Fibroblast of the aortic adventitia (primary cell): ENCODE measurements at regions not wholly inside any gene's neighbourhood (a gene's known extent, or its start where the extent isn't known, plus 50 kb on each side); places are given as distances from the start of the nearest gene placed in this dataset.
A peak's percentile ranks its signal among the peaks of the same experiment; 100 is the strongest.

Experiments
- DNase-seq: peaks from one replicate; pipeline ENCODE4 v3.0.0-alpha.2; 2010; ENCODE audit warnings: low read depth
- H3K4me3 ChIP-seq: 2 replicates; pipeline ENCODE4 v1.5.1; 2011; ENCODE audit warnings: low read depth, mild to moderate bottlenecking, control low read depth, low read length, moderate library complexity
- TF ChIP-seq, protein P1 (sequence below): IDR thresholded peaks from 2 replicates; pipeline ENCODE4 v1.5.1; 2011; ENCODE audit warnings: mild to moderate bottlenecking, low read length, control low read depth, inconsistent platforms; ENCODE audit not compliant: insufficient read depth

GRCh38 chr3:70763894-70764293 is 451.5 kb upstream of the MDFIC2 start:
- TF ChIP-seq, protein P1, sequence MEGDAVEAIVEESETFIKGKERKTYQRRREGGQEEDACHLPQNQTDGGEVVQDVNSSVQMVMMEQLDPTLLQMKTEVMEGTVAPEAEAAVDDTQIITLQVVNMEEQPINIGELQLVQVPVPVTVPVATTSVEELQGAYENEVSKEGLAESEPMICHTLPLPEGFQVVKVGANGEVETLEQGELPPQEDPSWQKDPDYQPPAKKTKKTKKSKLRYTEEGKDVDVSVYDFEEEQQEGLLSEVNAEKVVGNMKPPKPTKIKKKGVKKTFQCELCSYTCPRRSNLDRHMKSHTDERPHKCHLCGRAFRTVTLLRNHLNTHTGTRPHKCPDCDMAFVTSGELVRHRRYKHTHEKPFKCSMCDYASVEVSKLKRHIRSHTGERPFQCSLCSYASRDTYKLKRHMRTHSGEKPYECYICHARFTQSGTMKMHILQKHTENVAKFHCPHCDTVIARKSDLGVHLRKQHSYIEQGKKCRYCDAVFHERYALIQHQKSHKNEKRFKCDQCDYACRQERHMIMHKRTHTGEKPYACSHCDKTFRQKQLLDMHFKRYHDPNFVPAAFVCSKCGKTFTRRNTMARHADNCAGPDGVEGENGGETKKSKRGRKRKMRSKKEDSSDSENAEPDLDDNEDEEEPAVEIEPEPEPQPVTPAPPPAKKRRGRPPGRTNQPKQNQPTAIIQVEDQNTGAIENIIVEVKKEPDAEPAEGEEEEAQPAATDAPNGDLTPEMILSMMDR: no peak
- DNase-seq: no peak
- H3K4me3 ChIP-seq: no peak overlapping the region

DNA sequence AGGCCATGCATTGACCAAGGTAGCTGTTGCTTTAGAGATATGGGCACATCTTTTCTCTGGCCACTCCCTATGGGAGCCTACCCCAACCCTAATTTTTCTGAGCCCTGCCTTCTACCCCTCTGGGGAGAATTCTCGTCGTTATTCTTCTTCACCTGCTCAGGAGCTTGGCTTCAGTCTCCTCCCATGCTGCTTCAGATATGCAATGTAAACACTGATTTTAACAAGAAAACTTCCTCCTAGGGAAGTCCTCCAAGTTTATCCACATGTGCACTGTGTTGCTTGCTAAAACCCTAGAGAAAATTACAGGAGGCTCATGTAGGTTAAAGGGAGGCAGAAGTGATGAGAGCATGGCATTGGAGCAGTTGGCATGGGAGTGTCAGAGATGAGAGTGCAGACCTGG is 445.2 kb upstream of the MDFIC2 start:
- TF ChIP-seq, protein P1: no peak
- DNase-seq: no peak
- no peak overlapping the region for H3K4me3 ChIP-seq

- TF ChIP-seq, protein P1: no peak
- no peak for DNase-seq
- no peak overlapping the region for H3K4me3 ChIP-seq
Measured at GRCh38 chr3:70755526-70755925, 443.1 kb upstream of the MDFIC2 start.

GRCh38 chr3:70754314-70754713 is 441.9 kb upstream of the MDFIC2 start:
- no peak overlapping the region for H3K4me3 ChIP-seq
- TF ChIP-seq, protein P1: no peak
- DNase-seq: peak; percentile 31

- TF ChIP-seq, protein P1: no peak
Measured at GRCh38 chr3:70753572-70753971, 441.1 kb upstream of the MDFIC2 start.

GRCh38 chr3:70752051-70752450 is 439.6 kb upstream of the MDFIC2 start:
- no peak overlapping the region for H3K4me3 ChIP-seq
- TF ChIP-seq, protein P1: no peak
- no peak for DNase-seq

More at GRCh38 chr3:70753572-70753971, 441.1 kb upstream of the MDFIC2 start:
- no peak overlapping the region for H3K4me3 ChIP-seq
- no peak for DNase-seq

DNA sequence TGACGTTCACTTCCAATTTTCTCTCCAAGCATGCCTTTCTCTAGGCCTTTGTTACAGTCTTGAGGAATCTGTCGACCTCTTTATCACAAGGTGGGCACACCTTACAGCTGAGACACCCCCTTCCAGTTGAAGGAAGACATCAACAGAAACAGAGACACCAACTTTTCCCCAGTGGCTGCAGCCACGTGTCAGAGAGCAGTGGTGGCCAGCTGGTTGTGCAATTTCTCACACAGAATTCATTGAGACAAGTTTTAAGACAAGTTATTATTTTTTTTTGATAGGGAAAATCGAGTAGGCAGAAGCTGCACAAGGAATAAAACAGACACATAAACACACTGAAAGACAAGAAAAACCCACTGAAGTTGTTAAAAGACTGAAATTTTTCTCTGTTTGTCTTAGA is 436.7 kb upstream of the MDFIC2 start:
- DNase-seq: no peak
- TF ChIP-seq, protein P1: no peak
- no peak overlapping the region for H3K4me3 ChIP-seq
